Suprapubic skin (tissue), 4 donors: ENCODE measurements at regions not wholly inside any gene's neighbourhood (a gene's known extent, or its start where the extent isn't known, plus 50 kb on each side); places are given as distances from the start of the nearest gene placed in this dataset.

ENCODE experiments used
- EP300 ChIP-seq: sonication (generic); formaldehyde crosslinking; IDR thresholded peaks from one replicate; pipeline ENCODE4 v1.6.1; 2017; ENCODE audit warnings: antibody characterized with exemption
- POLR2A ChIP-seq, 2 donors: fragments of 450-650 bp; IDR thresholded peaks; one replicate each; pipeline ENCODE4 v1.6.1; 2017; ENCODE audit warnings: antibody characterized with exemption in 2 of 2, mild to moderate bottlenecking in 2 of 2, moderate library complexity in 2 of 2
- POLR2AphosphoS5 ChIP-seq, 3 donors: sonication (generic); formaldehyde crosslinking; IDR thresholded peaks; one replicate each; pipeline ENCODE4 v1.6.1; 2017; ENCODE audit warnings: antibody characterized with exemption in 3 of 3
- TF ChIP-seq, protein P1 (sequence below), 2 donors: fragments of 200-600 bp in 1 of 2; fragments of 450-650 bp in 1 of 2; sonication (generic) in 1 of 2; IDR thresholded peaks; one replicate each; pipeline ENCODE4 v1.5.1; 2016 to 2019; ENCODE audit warnings: antibody characterized with exemption in 2 of 2, mild to moderate bottlenecking in 1 of 2, moderate library complexity in 1 of 2

DNA sequence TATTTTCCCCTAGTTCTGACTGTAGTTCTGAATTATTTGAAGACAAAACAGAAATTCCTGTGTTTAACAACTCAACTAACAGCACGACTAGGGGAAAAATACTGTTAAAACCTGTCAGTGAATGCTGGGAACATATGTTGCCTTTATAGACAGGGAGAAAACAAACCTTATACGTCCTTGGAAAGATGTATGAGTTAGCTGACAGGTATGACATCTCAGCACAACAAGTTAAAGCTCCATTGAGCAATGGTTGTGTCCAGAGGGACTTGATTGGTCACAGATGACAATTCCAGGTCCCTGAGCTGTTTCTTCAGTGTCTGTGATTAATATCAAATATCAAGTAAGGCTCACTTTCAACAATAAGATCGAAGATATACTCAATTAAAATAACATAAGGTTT, 58.2 kb upstream of the DDIT4L start:
- TF ChIP-seq POLR2A (IDR thresholded peaks at IDR 0.05) (no peak), EP300 (no peak), POLR2AphosphoS5 (IDR thresholded peaks at IDR 0.05) (no peak)
- TF ChIP-seq, protein P1, sequence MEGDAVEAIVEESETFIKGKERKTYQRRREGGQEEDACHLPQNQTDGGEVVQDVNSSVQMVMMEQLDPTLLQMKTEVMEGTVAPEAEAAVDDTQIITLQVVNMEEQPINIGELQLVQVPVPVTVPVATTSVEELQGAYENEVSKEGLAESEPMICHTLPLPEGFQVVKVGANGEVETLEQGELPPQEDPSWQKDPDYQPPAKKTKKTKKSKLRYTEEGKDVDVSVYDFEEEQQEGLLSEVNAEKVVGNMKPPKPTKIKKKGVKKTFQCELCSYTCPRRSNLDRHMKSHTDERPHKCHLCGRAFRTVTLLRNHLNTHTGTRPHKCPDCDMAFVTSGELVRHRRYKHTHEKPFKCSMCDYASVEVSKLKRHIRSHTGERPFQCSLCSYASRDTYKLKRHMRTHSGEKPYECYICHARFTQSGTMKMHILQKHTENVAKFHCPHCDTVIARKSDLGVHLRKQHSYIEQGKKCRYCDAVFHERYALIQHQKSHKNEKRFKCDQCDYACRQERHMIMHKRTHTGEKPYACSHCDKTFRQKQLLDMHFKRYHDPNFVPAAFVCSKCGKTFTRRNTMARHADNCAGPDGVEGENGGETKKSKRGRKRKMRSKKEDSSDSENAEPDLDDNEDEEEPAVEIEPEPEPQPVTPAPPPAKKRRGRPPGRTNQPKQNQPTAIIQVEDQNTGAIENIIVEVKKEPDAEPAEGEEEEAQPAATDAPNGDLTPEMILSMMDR (IDR thresholded peaks at IDR 0.05): no peak
